GM12878 (cell line): ENCODE measurements at regions not wholly inside any gene's neighbourhood (a gene's known extent, or its start where the extent isn't known, plus 50 kb on each side); places are given as distances from the start of the nearest gene placed in this dataset.

Source experiments
- ATAC-seq: fragments of 200-7000 bp; cut with Tn5 transposase; 3 replicates; pipeline ENCODE4 v1.9.1; 2020; ENCODE audit warnings: mild to moderate bottlenecking, moderate library complexity
- BruUV-seq: library from RNA; stranded (reverse); fragments of 400-500 nt; replicated peaks from 2 replicates; lab custom pipeline; 2021; lab: Mats Ljungman, UMichigan
- CTCF ChIA-PET: fragments of 300-600 bp; sonication (Branson Sonifier 250); formaldehyde crosslinking; extraction: SDS; loops from one replicate; lab custom pipeline; 2021; ENCODE audit warnings: inconsistent platforms; lab: Yijun Ruan, JAX
- POLR2A ChIA-PET: fragments of 350-600 bp; formaldehyde crosslinking; extraction: SDS; loops from one replicate; lab custom pipeline; 2021; ENCODE audit warnings: inconsistent platforms; lab: Charles Lee
- RAD21 ChIA-PET: fragments of 300-600 bp; sonication (Branson Sonifier 250); formaldehyde crosslinking; loops from one replicate; lab custom pipeline; 2023; ENCODE audit warnings: antibody characterized with exemption; ENCODE audit not compliant: unreplicated experiment; lab: Charles Lee
- SMC1A ChIA-PET: fragments of 300-600 bp; sonication (Branson Sonifier 250); formaldehyde crosslinking; loops from one replicate; lab custom pipeline; 2023; ENCODE audit not compliant: unreplicated experiment, uncharacterized antibody; lab: Charles Lee
- DNase-seq: peaks from one replicate; pipeline ENCODE4 v3.0.0-alpha.2; 2011; ENCODE audit warnings: low read depth, low spot score
- FAIRE-seq: peaks from 3 replicates; lab custom pipeline; 2011; peaks lifted over from hg19 to GRCh38; lab: Jason Lieb, UNC
- H2AFZ ChIP-seq: 2 replicates; pipeline ENCODE4 v1.6.0; 2011; ENCODE audit warnings: low read depth, low read length, control low read depth; ENCODE audit not compliant: control insufficient read depth
- H3K27ac ChIP-seq: 2 replicates; pipeline ENCODE4 v1.5.1; 2011; ENCODE audit warnings: control low read depth; ENCODE audit not compliant: control insufficient read depth, insufficient read depth
- H3K27me3 ChIP-seq, 2 experiments: replicated peaks in 1 of 2; 2 replicates each; pipeline versions ENCODE4 v1.6.0 to v1.6.1; 2011; ENCODE audit warnings: low read length in 1 of 2; ENCODE audit not compliant: control insufficient read depth in 2 of 2, insufficient read depth in 2 of 2
- H3K36me3 ChIP-seq, 2 experiments: 2 replicates each; pipeline ENCODE4 v1.5.1; 2011; ENCODE audit warnings: low read length in 1 of 2; ENCODE audit not compliant: control insufficient read depth in 2 of 2, insufficient read depth in 2 of 2
- H3K4me1 ChIP-seq: 2 replicates; pipeline ENCODE4 v1.6.1; 2011; ENCODE audit warnings: mild to moderate bottlenecking, low read length, moderate library complexity, mixed read lengths; ENCODE audit not compliant: control insufficient read depth, insufficient read depth
- H3K4me2 ChIP-seq: 2 replicates; pipeline ENCODE4 v1.6.0; 2011; ENCODE audit warnings: control low read depth; ENCODE audit not compliant: control insufficient read depth, insufficient read depth
- H3K4me3 ChIP-seq: fragments of 200-600 bp; sonication (generic); 2 replicates; pipeline ENCODE4 v1.5.1; 2016
- H3K79me2 ChIP-seq: 2 replicates; pipeline ENCODE4 v1.6.0; 2011; ENCODE audit warnings: low read length; ENCODE audit not compliant: control insufficient read depth, insufficient read depth
- H3K9ac ChIP-seq: 2 replicates; pipeline ENCODE4 v1.8.0; 2011; ENCODE audit warnings: low read length, control low read depth, mixed read lengths; ENCODE audit not compliant: control insufficient read depth, insufficient read depth
- H3K9me3 ChIP-seq: replicated peaks from 3 replicates; pipeline ENCODE4 v1.5.1; 2011; ENCODE audit warnings: mild to moderate bottlenecking, low read length; ENCODE audit not compliant: control insufficient read depth, insufficient read depth
- H4K20me1 ChIP-seq: 2 replicates; pipeline ENCODE4 v1.6.0; 2011; ENCODE audit not compliant: control insufficient read depth, insufficient read depth
- BCL11A ChIP-seq: IDR thresholded peaks from 2 replicates; pipeline ENCODE4 v1.6.1; 2011; ENCODE audit warnings: low read depth, low read length
- BHLHE40 ChIP-seq, 2 experiments: fragments of 450-650 bp in 1 of 2; IDR thresholded peaks; 2 replicates each; pipeline ENCODE4 v1.6.1; 2011 to 2017; ENCODE audit warnings: low read depth in 2 of 2, borderline replicate concordance in 1 of 2, improper control_type of control experiment in 1 of 2, low read length in 1 of 2, mild to moderate bottlenecking in 1 of 2
- MEF2A ChIP-seq: IDR thresholded peaks from 2 replicates; pipeline ENCODE4 v1.6.1; 2011; ENCODE audit warnings: low read depth, mild to moderate bottlenecking, low read length, moderate library complexity; ENCODE audit not compliant: insufficient read depth
- MYC ChIP-seq: IDR thresholded peaks from 2 replicates; pipeline ENCODE4 v1.6.1; 2011; ENCODE audit warnings: mild to moderate bottlenecking, low read length, moderate library complexity, inconsistent platforms; ENCODE audit not compliant: insufficient read depth, insufficient replicate concordance, insufficient read length, severe bottlenecking
- NR2C2 ChIP-seq: IDR thresholded peaks from 2 replicates; pipeline ENCODE4 v1.6.1; 2011; ENCODE audit warnings: borderline replicate concordance, low read depth; ENCODE audit not compliant: control insufficient read depth, insufficient read length
- PML ChIP-seq: IDR thresholded peaks from 2 replicates; pipeline ENCODE4 v1.6.1; 2012; ENCODE audit warnings: low read length, inconsistent platforms
- RFX5 ChIP-seq: IDR thresholded peaks from 2 replicates; pipeline ENCODE4 v1.6.1; 2011; ENCODE audit warnings: low read depth, low read length, improper control_type of control experiment
- STAT1 ChIP-seq: fragments of 450-650 bp; conservative IDR thresholded peaks from 2 replicates; pipeline ENCODE4 v1.6.1; 2014; ENCODE audit warnings: antibody characterized with exemption, mild to moderate bottlenecking
- STAT3 ChIP-seq: IDR thresholded peaks from 2 replicates; pipeline ENCODE4 v1.6.1; 2011; ENCODE audit warnings: low read depth, low read length, improper control_type of control experiment
- ZNF622 ChIP-seq: fragments of 450-650 bp; IDR thresholded peaks from 2 replicates; pipeline ENCODE4 v1.6.1; 2017; ENCODE audit warnings: mild to moderate bottlenecking, inconsistent platforms
- WGBS: methylation state at CpG from one replicate; pipeline ENCODE4 v1.1.6; 2016; ENCODE audit warnings: low lambda C conversion rate; ENCODE audit not compliant: insufficient replicate concordance, insufficient coverage; ENCODE audit errors: missing lambda C conversion rate; 5-methylcytosine and 5-hydroxymethylcytosine counted together
- in situ Hi-C: fragments of 300-500 bp; cut with MboI; formaldehyde crosslinking; loops from 9 replicates; pipeline ENCODE4 v1.14.3; 2018; ENCODE audit warnings: mixed read lengths
- intact Hi-C: fragments of 100-400 bp; cut with micrococcal nuclease; formaldehyde crosslinking; loops from one replicate; pipeline ENCODE4 v1.14.2; 2022; ENCODE audit not compliant: unreplicated experiment
- TF ChIP-seq, protein P1 (sequence below): IDR thresholded peaks from 2 replicates; pipeline ENCODE4 v1.6.1; 2012; ENCODE audit warnings: improper control_type of control experiment, low read depth, low read length; ENCODE audit not compliant: insufficient replicate concordance
- TF ChIP-seq, protein P2 (sequence below): fragments of 450-650 bp; IDR thresholded peaks from 2 replicates; pipeline ENCODE4 v1.6.1; 2017; ENCODE audit warnings: borderline replicate concordance

DNA sequence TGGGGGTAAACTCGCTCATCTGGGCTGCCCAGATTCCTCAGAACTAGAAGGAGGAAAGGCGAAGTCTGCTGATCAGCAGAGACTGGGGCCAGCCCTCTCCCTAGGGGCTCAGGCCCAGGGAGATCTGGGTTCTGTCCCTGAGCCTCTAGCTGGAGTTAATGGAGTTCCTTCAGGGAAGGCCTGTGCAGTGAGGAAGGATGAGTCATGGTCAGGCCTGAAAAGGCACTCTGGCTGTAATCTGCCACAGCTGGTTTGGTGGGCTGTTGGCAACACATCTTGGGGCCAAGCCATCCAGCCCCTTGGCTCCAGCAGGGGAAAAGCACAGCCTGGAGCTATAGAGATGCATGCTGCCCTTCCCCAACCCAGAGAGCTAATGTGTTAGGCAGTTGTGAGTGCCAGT is 459.6 kb downstream of the PRELID2 start:
- no peak overlapping the region for H2AFZ ChIP-seq
- RAD21 ChIA-PET: no interaction called here
- POLR2A ChIA-PET: no interaction called here
- BruUV-seq: no TSS peak
- no peaks in the 10 kb centered on the region; the same call in 2 of the 3 replicates for H3K9me3 ChIP-seq
- intact Hi-C loops (no loop called here), in situ Hi-C loops (no loop called here)
- DNase-seq (no peak), FAIRE-seq (no peak), ATAC-seq (no peak)
- no peak overlapping the region for H3K4me3 ChIP-seq
- no peak overlapping the region for H3K4me2 ChIP-seq
- SMC1A ChIA-PET: no interaction called here
- no peaks in the 10 kb centered on the region for H3K36me3 ChIP-seq
- WGBS: 0% methylated on average over 2 of the region's 2 CpGs
- H3K9ac ChIP-seq: no peak overlapping the region
- no peaks in the 10 kb centered on the region for H4K20me1 ChIP-seq
- H3K79me2 ChIP-seq: no peaks in the 10 kb centered on the region
- CTCF ChIA-PET: no interaction called here
- H3K4me1 ChIP-seq: no peaks in the 10 kb centered on the region
- TF ChIP-seq, protein P1, sequence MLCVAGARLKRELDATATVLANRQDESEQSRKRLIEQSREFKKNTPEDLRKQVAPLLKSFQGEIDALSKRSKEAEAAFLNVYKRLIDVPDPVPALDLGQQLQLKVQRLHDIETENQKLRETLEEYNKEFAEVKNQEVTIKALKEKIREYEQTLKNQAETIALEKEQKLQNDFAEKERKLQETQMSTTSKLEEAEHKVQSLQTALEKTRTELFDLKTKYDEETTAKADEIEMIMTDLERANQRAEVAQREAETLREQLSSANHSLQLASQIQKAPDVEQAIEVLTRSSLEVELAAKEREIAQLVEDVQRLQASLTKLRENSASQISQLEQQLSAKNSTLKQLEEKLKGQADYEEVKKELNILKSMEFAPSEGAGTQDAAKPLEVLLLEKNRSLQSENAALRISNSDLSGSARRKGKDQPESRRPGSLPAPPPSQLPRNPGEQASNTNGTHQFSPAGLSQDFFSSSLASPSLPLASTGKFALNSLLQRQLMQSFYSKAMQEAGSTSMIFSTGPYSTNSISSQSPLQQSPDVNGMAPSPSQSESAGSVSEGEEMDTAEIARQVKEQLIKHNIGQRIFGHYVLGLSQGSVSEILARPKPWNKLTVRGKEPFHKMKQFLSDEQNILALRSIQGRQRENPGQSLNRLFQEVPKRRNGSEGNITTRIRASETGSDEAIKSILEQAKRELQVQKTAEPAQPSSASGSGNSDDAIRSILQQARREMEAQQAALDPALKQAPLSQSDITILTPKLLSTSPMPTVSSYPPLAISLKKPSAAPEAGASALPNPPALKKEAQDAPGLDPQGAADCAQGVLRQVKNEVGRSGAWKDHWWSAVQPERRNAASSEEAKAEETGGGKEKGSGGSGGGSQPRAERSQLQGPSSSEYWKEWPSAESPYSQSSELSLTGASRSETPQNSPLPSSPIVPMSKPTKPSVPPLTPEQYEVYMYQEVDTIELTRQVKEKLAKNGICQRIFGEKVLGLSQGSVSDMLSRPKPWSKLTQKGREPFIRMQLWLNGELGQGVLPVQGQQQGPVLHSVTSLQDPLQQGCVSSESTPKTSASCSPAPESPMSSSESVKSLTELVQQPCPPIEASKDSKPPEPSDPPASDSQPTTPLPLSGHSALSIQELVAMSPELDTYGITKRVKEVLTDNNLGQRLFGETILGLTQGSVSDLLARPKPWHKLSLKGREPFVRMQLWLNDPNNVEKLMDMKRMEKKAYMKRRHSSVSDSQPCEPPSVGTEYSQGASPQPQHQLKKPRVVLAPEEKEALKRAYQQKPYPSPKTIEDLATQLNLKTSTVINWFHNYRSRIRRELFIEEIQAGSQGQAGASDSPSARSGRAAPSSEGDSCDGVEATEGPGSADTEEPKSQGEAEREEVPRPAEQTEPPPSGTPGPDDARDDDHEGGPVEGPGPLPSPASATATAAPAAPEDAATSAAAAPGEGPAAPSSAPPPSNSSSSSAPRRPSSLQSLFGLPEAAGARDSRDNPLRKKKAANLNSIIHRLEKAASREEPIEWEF: no peak
- TF ChIP-seq STAT3 (no peak), NR2C2 (no peak), PML (no peak), MEF2A (no peak), BCL11A (no peak), BHLHE40 (IDR thresholded peaks at IDR 0.05; ENCODE audit: borderline replicate concordance in 1 of 2, low read depth in 2 of 2, low read length in 1 of 2) (no peak), STAT1 (no peak), ZNF622 (no peak), RFX5 (no peak), MYC (no peak)
- TF ChIP-seq, protein P2, sequence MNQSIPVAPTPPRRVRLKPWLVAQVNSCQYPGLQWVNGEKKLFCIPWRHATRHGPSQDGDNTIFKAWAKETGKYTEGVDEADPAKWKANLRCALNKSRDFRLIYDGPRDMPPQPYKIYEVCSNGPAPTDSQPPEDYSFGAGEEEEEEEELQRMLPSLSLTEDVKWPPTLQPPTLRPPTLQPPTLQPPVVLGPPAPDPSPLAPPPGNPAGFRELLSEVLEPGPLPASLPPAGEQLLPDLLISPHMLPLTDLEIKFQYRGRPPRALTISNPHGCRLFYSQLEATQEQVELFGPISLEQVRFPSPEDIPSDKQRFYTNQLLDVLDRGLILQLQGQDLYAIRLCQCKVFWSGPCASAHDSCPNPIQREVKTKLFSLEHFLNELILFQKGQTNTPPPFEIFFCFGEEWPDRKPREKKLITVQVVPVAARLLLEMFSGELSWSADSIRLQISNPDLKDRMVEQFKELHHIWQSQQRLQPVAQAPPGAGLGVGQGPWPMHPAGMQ: no peak
- no peak overlapping the region for H3K27ac ChIP-seq
- no peaks in the 10 kb centered on the region for H3K27me3 ChIP-seq
